SK-N-SH (cell line): ENCODE measurements at regions not wholly inside any gene's neighbourhood (a gene's known extent, or its start where the extent isn't known, plus 50 kb on each side); places are given as distances from the start of the nearest gene placed in this dataset.

Experiments
- CTCF ChIP-seq: fragments of 200-600 bp; sonication (generic); IDR thresholded peaks from 2 replicates; pipeline ENCODE4 v1.6.1; 2017; ENCODE audit warnings: antibody characterized with exemption, mild to moderate bottlenecking, moderate library complexity
- RAD21 ChIP-seq: IDR thresholded peaks from 2 replicates; pipeline ENCODE4 v1.6.1; 2012; ENCODE audit warnings: mild to moderate bottlenecking, low read length
- TCF12 ChIP-seq: IDR thresholded peaks from 2 replicates; pipeline ENCODE4 v1.4.0; 2012

- TF ChIP-seq CTCF (no peak), RAD21 (no peak), TCF12 (no peak)
Measured at GRCh38 chr5:118556792-118557191, 431.6 kb downstream of the DTWD2 start.
